ENCODE measurements at regions not wholly inside any gene's neighbourhood (a gene's known extent, or its start where the extent isn't known, plus 50 kb on each side); places are given as distances from the start of the nearest gene placed in this dataset.

GRCh38 chr10:3516234-3516922 is 268.6 kb downstream of the KLF6 start:
- no peak for DNase-seq (ENCODE audit: low read depth)

- no peak for DNase-seq (ENCODE audit: low read depth)
Measured at GRCh38 chr10:3514691-3515090, 270.3 kb downstream of the KLF6 start.

GRCh38 chr10:3512263-3512662 is 272.7 kb downstream of the KLF6 start:
- no peak for DNase-seq (ENCODE audit: low read depth)

- DNase-seq (ENCODE audit: low read depth), result no peak
Measured at GRCh38 chr10:3511483-3511882, 273.5 kb downstream of the KLF6 start.

- no peak for DNase-seq (ENCODE audit: low read depth)
Measured at GRCh38 chr10:3510741-3511140, 274.3 kb downstream of the KLF6 start.

GRCh38 chr10:3509355-3509754 is 275.7 kb downstream of the KLF6 start:
- no peak for DNase-seq (ENCODE audit: low read depth)

GRCh38 chr10:3503299-3503698 is 281.7 kb downstream of the KLF6 start:
- no peak for DNase-seq (ENCODE audit: low read depth)

GRCh38 chr10:3502673-3503072 is 282.3 kb downstream of the KLF6 start:
- DNase-seq (ENCODE audit: low read depth), result no peak

- no peak for DNase-seq (ENCODE audit: low read depth)
Measured at GRCh38 chr10:3500408-3500856, 284.6 kb downstream of the KLF6 start.

- no peak for DNase-seq (ENCODE audit: low read depth)
Measured at GRCh38 chr10:3499120-3499519, 285.9 kb downstream of the KLF6 start.

- no peak for DNase-seq (ENCODE audit: low read depth)
Measured at GRCh38 chr10:3497581-3497980, 287.4 kb downstream of the KLF6 start.

GRCh38 chr10:3496138-3496537 is 288.9 kb downstream of the KLF6 start:
- no peak for DNase-seq (ENCODE audit: low read depth)

- DNase-seq (ENCODE audit: low read depth), result no peak
Measured at GRCh38 chr10:3495281-3495680, 289.7 kb downstream of the KLF6 start.

GRCh38 chr10:3494838-3495230 is 290.2 kb downstream of the KLF6 start:
- DNase-seq (ENCODE audit: low read depth), result no peak

GRCh38 chr10:3494131-3494837 is 290.7 kb downstream of the KLF6 start:
- no peak for DNase-seq (ENCODE audit: low read depth)

GRCh38 chr10:3493621-3494020 is 291.4 kb downstream of the KLF6 start:
- DNase-seq (ENCODE audit: low read depth), result no peak

- DNase-seq (ENCODE audit: low read depth), result no peak
Measured at GRCh38 chr10:3491571-3491970, 293.4 kb downstream of the KLF6 start.

GRCh38 chr10:3487228-3487627 is 297.8 kb downstream of the KLF6 start:
- DNase-seq (ENCODE audit: low read depth), result no peak

GRCh38 chr10:3486346-3487065 is 298.5 kb downstream of the KLF6 start:
- no peak for DNase-seq (ENCODE audit: low read depth)

- DNase-seq (ENCODE audit: low read depth), result no peak
Measured at GRCh38 chr10:3485057-3485686, 299.8 kb downstream of the KLF6 start.

GRCh38 chr10:3484306-3485056 is 300.5 kb downstream of the KLF6 start:
- DNase-seq (ENCODE audit: low read depth), result no peak

All from T-helper 22 cell (primary cell).